H1 (cell line): ENCODE measurements at regions not wholly inside any gene's neighbourhood (a gene's known extent, or its start where the extent isn't known, plus 50 kb on each side); places are given as distances from the start of the nearest gene placed in this dataset.

Experiments used
- CTCF ChIA-PET: fragments of 300-600 bp; sonication (Branson Sonifier 250); formaldehyde crosslinking; loops from one replicate; lab custom pipeline; 2021; ENCODE audit not compliant: partially characterized antibody; lab: Charles Lee
- POLR2A ChIA-PET: fragments of 300-600 bp; sonication (Branson Sonifier 250); formaldehyde crosslinking; loops from one replicate; lab custom pipeline; 2021; ENCODE audit warnings: inconsistent platforms; ENCODE audit not compliant: partially characterized antibody; lab: Charles Lee
- DNase-seq, 2 experiments: peaks; one replicate each; pipeline versions ENCODE4 v3.0.0 to v3.0.0-alpha.2; 2010 to 2022; ENCODE audit warnings: low spot score in 2 of 2, low read depth in 1 of 2, mixed read lengths in 1 of 2
- FAIRE-seq: peaks from 2 replicates; lab custom pipeline; 2011; peaks lifted over from hg19 to GRCh38; lab: Jason Lieb, UNC
- H2AFZ ChIP-seq: 2 replicates; pipeline ENCODE4 v1.8.1; 2012; ENCODE audit warnings: low read length, inconsistent platforms
- H2AK5ac ChIP-seq: 2 replicates; pipeline ENCODE4 v1.6.1; 2013; ENCODE audit warnings: low read depth, low read length
- H2BK120ac ChIP-seq: replicated peaks from 2 replicates; pipeline ENCODE3; 2013; ENCODE audit warnings: low read depth, low read length, inconsistent platforms
- H2BK12ac ChIP-seq: 2 replicates; pipeline ENCODE4 v1.6.1; 2013; ENCODE audit warnings: low read depth, low read length
- H2BK15ac ChIP-seq: 2 replicates; pipeline ENCODE4 v1.6.1; 2013; ENCODE audit warnings: low read length
- H2BK20ac ChIP-seq: 2 replicates; pipeline ENCODE4 v1.6.1; 2013; ENCODE audit warnings: low read length
- H2BK5ac ChIP-seq: 2 replicates; pipeline ENCODE4 v1.6.1; 2013; ENCODE audit warnings: low read depth, low read length
- H3K14ac ChIP-seq: 2 replicates; pipeline ENCODE4 v1.6.1; 2013; ENCODE audit warnings: inconsistent platforms; ENCODE audit not compliant: insufficient read length
- H3K18ac ChIP-seq: 2 replicates; pipeline ENCODE4 v1.6.1; 2013; ENCODE audit warnings: low read length; ENCODE audit errors: extremely low read depth
- H3K23ac ChIP-seq: 2 replicates; pipeline ENCODE4 v1.6.1; 2013; ENCODE audit warnings: inconsistent platforms; ENCODE audit not compliant: insufficient read length
- H3K23me2 ChIP-seq: 2 replicates; pipeline ENCODE4 v1.6.1; 2013; ENCODE audit warnings: low read depth, low read length
- H3K27ac ChIP-seq: 2 replicates; pipeline ENCODE4 v1.6.1; 2011; ENCODE audit warnings: low read depth, low read length, inconsistent platforms
- H3K27me3 ChIP-seq, 4 experiments: replicated peaks in 1 of 4; 1 replicate in 1 of 4; 2 replicates in 3 of 4; pipeline versions ENCODE4 v1.6.1 to v1.8.1; 2011 to 2013; ENCODE audit warnings: low read length in 3 of 4, mild to moderate bottlenecking in 3 of 4, inconsistent platforms in 2 of 4, mixed read lengths in 2 of 4, moderate library complexity in 1 of 4; ENCODE audit not compliant: control insufficient read depth in 3 of 4, insufficient read depth in 3 of 4; ENCODE audit errors: extremely low read depth in 1 of 4
- H3K36me3 ChIP-seq, 4 experiments: 2 replicates each; pipeline versions ENCODE4 v1.6.1 to v1.8.1; 2011 to 2013; ENCODE audit warnings: mild to moderate bottlenecking in 4 of 4, low read length in 3 of 4, moderate library complexity in 2 of 4, control low read depth in 1 of 4, inconsistent platforms in 1 of 4; ENCODE audit not compliant: insufficient read depth in 4 of 4, control insufficient read depth in 2 of 4
- H3K4ac ChIP-seq: replicated peaks from 2 replicates; pipeline ENCODE3; 2013; ENCODE audit warnings: low read length, low read depth, mixed read lengths, inconsistent platforms; ENCODE audit not compliant: insufficient read length
- H3K4me1 ChIP-seq, 4 experiments: replicated peaks in 1 of 4; 1 replicate in 1 of 4; 2 replicates in 3 of 4; pipeline versions ENCODE4 v1.6.1 to v1.8.1; 2011 to 2013; ENCODE audit warnings: low read length in 3 of 4, inconsistent platforms in 2 of 4, mixed read lengths in 1 of 4; ENCODE audit not compliant: insufficient read depth in 4 of 4, control insufficient read depth in 3 of 4
- H3K4me2 ChIP-seq, 2 experiments: 2 replicates each; pipeline versions ENCODE4 v1.6.1 to v1.8.1; 2011 to 2013; ENCODE audit warnings: low read depth in 2 of 2, low read length in 2 of 2, control low read depth in 1 of 2, inconsistent platforms in 1 of 2, mild to moderate bottlenecking in 1 of 2; ENCODE audit not compliant: insufficient read depth in 1 of 2
- H3K4me3 ChIP-seq, 4 experiments: fragments of 200-600, 300-600 bp in 1 of 4; sonication (generic), shearing (Covaris generic), sonication (Bioruptor Twin) in 1 of 4; 2 replicates each; pipeline versions ENCODE4 v1.5.1 to v1.8.1; 2011 to 2016; ENCODE audit warnings: low read length in 4 of 4, low read depth in 3 of 4, control low read depth in 2 of 4, inconsistent platforms in 2 of 4, mild to moderate bottlenecking in 2 of 4, mixed read lengths in 1 of 4, moderate library complexity in 1 of 4; ENCODE audit not compliant: insufficient read depth in 2 of 4; ENCODE audit errors: extremely low read depth in 1 of 4
- H3K56ac ChIP-seq: replicated peaks from 2 replicates; pipeline ENCODE3; 2013; ENCODE audit warnings: low read depth, mild to moderate bottlenecking, mixed read lengths, low read length, inconsistent platforms; ENCODE audit not compliant: insufficient read length
- H3K79me1 ChIP-seq: 2 replicates; pipeline ENCODE4 v1.6.1; 2013; ENCODE audit warnings: low read depth, low read length, control low read depth
- H3K79me2 ChIP-seq, 2 experiments: 2 replicates each; pipeline versions ENCODE4 v1.6.1 to v1.8.1; 2012 to 2013; ENCODE audit warnings: low read length in 2 of 2, mild to moderate bottlenecking in 2 of 2, inconsistent platforms in 1 of 2; ENCODE audit not compliant: insufficient read depth in 2 of 2, control insufficient read depth in 1 of 2
- H3K9ac ChIP-seq, 4 experiments: replicated peaks in 1 of 4; 1 replicate in 1 of 4; 2 replicates in 3 of 4; pipeline versions ENCODE4 v1.6.1 to v1.8.1; 2011 to 2013; ENCODE audit warnings: low read depth in 3 of 4, low read length in 3 of 4, control low read depth in 2 of 4, mild to moderate bottlenecking in 2 of 4, moderate library complexity in 2 of 4, inconsistent platforms in 1 of 4; ENCODE audit errors: extremely low read depth in 1 of 4
- H3K9me3 ChIP-seq, 2 experiments: 2 replicates each; pipeline versions ENCODE4 v1.6.1 to v1.8.1; 2012 to 2013; ENCODE audit warnings: mild to moderate bottlenecking in 2 of 2, moderate library complexity in 2 of 2, control low read depth in 1 of 2, inconsistent platforms in 1 of 2, low read depth in 1 of 2, low read length in 1 of 2, mixed read lengths in 1 of 2; ENCODE audit not compliant: insufficient read depth in 2 of 2
- H4K20me1 ChIP-seq, 2 experiments: replicated peaks in 1 of 2; 2 replicates each; pipeline versions ENCODE3 to v1.8.1; 2011 to 2013; ENCODE audit warnings: inconsistent platforms in 2 of 2, low read length in 2 of 2, mild to moderate bottlenecking in 1 of 2; ENCODE audit not compliant: insufficient read depth in 2 of 2, control insufficient read depth in 1 of 2
- H4K5ac ChIP-seq: 2 replicates; pipeline ENCODE4 v1.6.1; 2013; ENCODE audit warnings: low read length, low read depth, mixed read lengths, inconsistent platforms; ENCODE audit not compliant: insufficient read length
- H4K8ac ChIP-seq: 2 replicates; pipeline ENCODE4 v1.8.0; 2013; ENCODE audit warnings: mild to moderate bottlenecking, moderate library complexity, low read length, inconsistent platforms; ENCODE audit not compliant: insufficient read depth; ENCODE audit errors: extremely low read depth
- H4K91ac ChIP-seq: replicated peaks from 2 replicates; pipeline ENCODE3; 2013; ENCODE audit warnings: low read length, mixed read lengths, inconsistent platforms; ENCODE audit not compliant: insufficient read length
- EP300 ChIP-seq, 2 experiments: IDR thresholded peaks; 1 replicate in 1 of 2; 2 replicates in 1 of 2; pipeline ENCODE4 v1.6.1; 2011 to 2012; ENCODE audit warnings: low read depth in 2 of 2, low read length in 2 of 2, mild to moderate bottlenecking in 2 of 2, borderline replicate concordance in 1 of 2, inconsistent platforms in 1 of 2, moderate library complexity in 1 of 2
- HDAC2 ChIP-seq, 2 experiments: fragments of 300-600 bp in 1 of 2; sonication (generic) in 1 of 2; IDR thresholded peaks; 2 replicates each; pipeline ENCODE4 v1.6.1; 2011 to 2012; ENCODE audit warnings: low read depth in 2 of 2, low read length in 2 of 2, mild to moderate bottlenecking in 2 of 2, moderate library complexity in 2 of 2, borderline replicate concordance in 1 of 2, inconsistent platforms in 1 of 2
- KDM1A ChIP-seq: fragments of 200-600, 300-600 bp; sonication (generic); IDR thresholded peaks from 2 replicates; pipeline ENCODE4 v1.7.1; 2016; ENCODE audit warnings: mild to moderate bottlenecking, low read length, borderline replicate concordance
- NANOG ChIP-seq: IDR thresholded peaks from 2 replicates; pipeline ENCODE4 v1.6.1; 2011; ENCODE audit warnings: low read length, low read depth, mild to moderate bottlenecking, inconsistent platforms; ENCODE audit not compliant: insufficient read depth, poor library complexity, severe bottlenecking
- WGBS, 2 experiments: shearing (Covaris generic) in 1 of 2; methylation state at CpG; one replicate each; pipeline versions ENCODE4 v1.1.6 to v1.1.7; 2013 to 2015; ENCODE audit warnings: low lambda C conversion rate in 2 of 2, mixed read lengths in 2 of 2, inconsistent platforms in 1 of 2, low coverage in 1 of 2, missing lambda C conversion rate in 1 of 2; ENCODE audit not compliant: insufficient replicate concordance in 2 of 2, insufficient coverage in 1 of 2, insufficient read length in 1 of 2; ENCODE audit errors: extremely low coverage in 1 of 2, missing lambda C conversion rate in 1 of 2; 5-methylcytosine and 5-hydroxymethylcytosine counted together

GRCh38 chr1:208335371-208336136, 91.4 kb upstream of the PLXNA2 start:
- H4K8ac ChIP-seq, result no peak overlapping the region
- no peak overlapping the region for H3K4ac ChIP-seq
- H2BK15ac ChIP-seq, result no peak overlapping the region
- H3K36me3 ChIP-seq, result no peaks in the 10 kb centered on the region
- no peaks in the 10 kb centered on the region for H3K79me2 ChIP-seq
- no peak overlapping the region for H3K23ac ChIP-seq
- H3K9ac ChIP-seq, result no peak overlapping the region
- H3K9me3 ChIP-seq, result no peaks in the 10 kb centered on the region
- H2BK20ac ChIP-seq, result no peak overlapping the region
- no peak overlapping the region for H3K18ac ChIP-seq
- no peak overlapping the region for H3K14ac ChIP-seq
- no peak overlapping the region for H3K27ac ChIP-seq
- no peak overlapping the region; a peak in 1 of 4 replicates for H3K4me2 ChIP-seq
- peaks cover 0 to 5% (median 0%) of the 10 kb centered on the region in 4 experiments; a peak in 1 of 7 replicates for H3K4me1 ChIP-seq
- no peak overlapping the region for H4K5ac ChIP-seq
- H2AK5ac ChIP-seq, result no peak overlapping the region
- H3K4me3 ChIP-seq, result no peak overlapping the region
- no peaks in the 10 kb centered on the region for H3K79me1 ChIP-seq
- no peak overlapping the region for H3K56ac ChIP-seq
- no peak overlapping the region for H2BK120ac ChIP-seq
- ChIA-PET CTCF (interaction anchor here (0.7 kb wide), 1 partner anchor 52 kb away, joined by 3 read pairs; no protein-coding TSS in a partner anchor), POLR2A (no interaction called here)
- H4K20me1 ChIP-seq, result no peaks in the 10 kb centered on the region
- no peaks in the 10 kb centered on the region for H3K23me2 ChIP-seq
- no peak overlapping the region for H4K91ac ChIP-seq
- 74% methylated on average over 9 of the region's 9 CpGs; no CpG with 5 or more reads in 1 of the 2 experiments for WGBS, 2 experiments
- no peak for DNase-seq
- no peak overlapping the region for H2AFZ ChIP-seq
- no peak overlapping the region for H2BK12ac ChIP-seq
- no peak for FAIRE-seq
- peaks cover 0 to 5% (median 1%) of the 10 kb centered on the region in 4 experiments; a peak in 3 of 7 replicates for H3K27me3 ChIP-seq
- H2BK5ac ChIP-seq, result no peak overlapping the region
- TF ChIP-seq HDAC2 (IDR thresholded peaks at IDR 0.05; ENCODE audit: borderline replicate concordance in 1 of 2, low read depth in 2 of 2, low read length in 2 of 2) (no peak), EP300 (IDR thresholded peaks at IDR 0.05; ENCODE audit: borderline replicate concordance in 1 of 2, low read depth in 2 of 2, low read length in 2 of 2) (no peak), KDM1A (no peak), NANOG (no peak)
